ENCODE measurements at regions not wholly inside any gene's neighbourhood (a gene's known extent, or its start where the extent isn't known, plus 50 kb on each side); places are given as distances from the start of the nearest gene placed in this dataset.

GRCh38 chr12:65634626-65635331 lies 189.5 kb upstream of the HMGA2 start:
- Mint-ChIP-seq H3K4me3 (no peak overlapping the region), H3K9me3 (no peaks in the 10 kb centered on the region), H3K27ac (no peak overlapping the region), H3K4me1 (peaks cover 7% of the 10 kb centered on the region), H3K36me3 (no peaks in the 10 kb centered on the region), H3K27me3 (ENCODE audit: low read depth) (peaks cover 2% of the 10 kb centered on the region; the same call in 1 of the 2 replicates)
- DNase-seq (ENCODE audit: low spot score) (no peak), ATAC-seq (no peak)
- TF ChIP-seq MYBL2 (CRISPR knock-in tag; IDR thresholded peaks at IDR 0.05) = no peak
- TF ChIP-seq ZNF317 (CRISPR knock-in tag; IDR thresholded peaks at IDR 0.05; ENCODE audit: borderline replicate concordance, low read depth) = no peak
- TF ChIP-seq, protein P1, sequence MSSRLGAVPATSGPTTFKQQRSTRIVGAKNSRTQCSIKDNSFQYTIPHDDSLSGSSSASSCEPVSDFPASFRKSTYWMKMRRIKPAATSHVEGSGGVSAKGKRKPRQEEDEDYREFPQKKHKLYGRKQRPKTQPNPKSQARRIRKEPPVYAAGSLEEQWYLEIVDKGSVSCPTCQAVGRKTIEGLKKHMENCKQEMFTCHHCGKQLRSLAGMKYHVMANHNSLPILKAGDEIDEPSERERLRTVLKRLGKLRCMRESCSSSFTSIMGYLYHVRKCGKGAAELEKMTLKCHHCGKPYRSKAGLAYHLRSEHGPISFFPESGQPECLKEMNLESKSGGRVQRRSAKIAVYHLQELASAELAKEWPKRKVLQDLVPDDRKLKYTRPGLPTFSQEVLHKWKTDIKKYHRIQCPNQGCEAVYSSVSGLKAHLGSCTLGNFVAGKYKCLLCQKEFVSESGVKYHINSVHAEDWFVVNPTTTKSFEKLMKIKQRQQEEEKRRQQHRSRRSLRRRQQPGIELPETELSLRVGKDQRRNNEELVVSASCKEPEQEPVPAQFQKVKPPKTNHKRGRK (CRISPR knock-in tag; IDR thresholded peaks at IDR 0.05; ENCODE audit: borderline replicate concordance) = no peak
- TF ChIP-seq ZNF219 (CRISPR knock-in tag; IDR thresholded peaks at IDR 0.05; ENCODE audit: borderline replicate concordance) = no peak
- TF ChIP-seq ERG (CRISPR knock-in tag; IDR thresholded peaks at IDR 0.05) = no peak
- no peak for TF ChIP-seq ETV6 (CRISPR knock-in tag; IDR thresholded peaks at IDR 0.05)
- no peak for TF ChIP-seq NR2C2 (CRISPR knock-in tag; IDR thresholded peaks at IDR 0.05)
- TF ChIP-seq, protein P2, sequence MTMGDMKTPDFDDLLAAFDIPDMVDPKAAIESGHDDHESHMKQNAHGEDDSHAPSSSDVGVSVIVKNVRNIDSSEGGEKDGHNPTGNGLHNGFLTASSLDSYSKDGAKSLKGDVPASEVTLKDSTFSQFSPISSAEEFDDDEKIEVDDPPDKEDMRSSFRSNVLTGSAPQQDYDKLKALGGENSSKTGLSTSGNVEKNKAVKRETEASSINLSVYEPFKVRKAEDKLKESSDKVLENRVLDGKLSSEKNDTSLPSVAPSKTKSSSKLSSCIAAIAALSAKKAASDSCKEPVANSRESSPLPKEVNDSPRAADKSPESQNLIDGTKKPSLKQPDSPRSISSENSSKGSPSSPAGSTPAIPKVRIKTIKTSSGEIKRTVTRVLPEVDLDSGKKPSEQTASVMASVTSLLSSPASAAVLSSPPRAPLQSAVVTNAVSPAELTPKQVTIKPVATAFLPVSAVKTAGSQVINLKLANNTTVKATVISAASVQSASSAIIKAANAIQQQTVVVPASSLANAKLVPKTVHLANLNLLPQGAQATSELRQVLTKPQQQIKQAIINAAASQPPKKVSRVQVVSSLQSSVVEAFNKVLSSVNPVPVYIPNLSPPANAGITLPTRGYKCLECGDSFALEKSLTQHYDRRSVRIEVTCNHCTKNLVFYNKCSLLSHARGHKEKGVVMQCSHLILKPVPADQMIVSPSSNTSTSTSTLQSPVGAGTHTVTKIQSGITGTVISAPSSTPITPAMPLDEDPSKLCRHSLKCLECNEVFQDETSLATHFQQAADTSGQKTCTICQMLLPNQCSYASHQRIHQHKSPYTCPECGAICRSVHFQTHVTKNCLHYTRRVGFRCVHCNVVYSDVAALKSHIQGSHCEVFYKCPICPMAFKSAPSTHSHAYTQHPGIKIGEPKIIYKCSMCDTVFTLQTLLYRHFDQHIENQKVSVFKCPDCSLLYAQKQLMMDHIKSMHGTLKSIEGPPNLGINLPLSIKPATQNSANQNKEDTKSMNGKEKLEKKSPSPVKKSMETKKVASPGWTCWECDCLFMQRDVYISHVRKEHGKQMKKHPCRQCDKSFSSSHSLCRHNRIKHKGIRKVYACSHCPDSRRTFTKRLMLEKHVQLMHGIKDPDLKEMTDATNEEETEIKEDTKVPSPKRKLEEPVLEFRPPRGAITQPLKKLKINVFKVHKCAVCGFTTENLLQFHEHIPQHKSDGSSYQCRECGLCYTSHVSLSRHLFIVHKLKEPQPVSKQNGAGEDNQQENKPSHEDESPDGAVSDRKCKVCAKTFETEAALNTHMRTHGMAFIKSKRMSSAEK (CRISPR knock-in tag; IDR thresholded peaks at IDR 0.05; ENCODE audit: borderline replicate concordance) = no peak
- TF ChIP-seq HMGXB4 (CRISPR knock-in tag; IDR thresholded peaks at IDR 0.05) = no peak
- TF ChIP-seq, protein P3, sequence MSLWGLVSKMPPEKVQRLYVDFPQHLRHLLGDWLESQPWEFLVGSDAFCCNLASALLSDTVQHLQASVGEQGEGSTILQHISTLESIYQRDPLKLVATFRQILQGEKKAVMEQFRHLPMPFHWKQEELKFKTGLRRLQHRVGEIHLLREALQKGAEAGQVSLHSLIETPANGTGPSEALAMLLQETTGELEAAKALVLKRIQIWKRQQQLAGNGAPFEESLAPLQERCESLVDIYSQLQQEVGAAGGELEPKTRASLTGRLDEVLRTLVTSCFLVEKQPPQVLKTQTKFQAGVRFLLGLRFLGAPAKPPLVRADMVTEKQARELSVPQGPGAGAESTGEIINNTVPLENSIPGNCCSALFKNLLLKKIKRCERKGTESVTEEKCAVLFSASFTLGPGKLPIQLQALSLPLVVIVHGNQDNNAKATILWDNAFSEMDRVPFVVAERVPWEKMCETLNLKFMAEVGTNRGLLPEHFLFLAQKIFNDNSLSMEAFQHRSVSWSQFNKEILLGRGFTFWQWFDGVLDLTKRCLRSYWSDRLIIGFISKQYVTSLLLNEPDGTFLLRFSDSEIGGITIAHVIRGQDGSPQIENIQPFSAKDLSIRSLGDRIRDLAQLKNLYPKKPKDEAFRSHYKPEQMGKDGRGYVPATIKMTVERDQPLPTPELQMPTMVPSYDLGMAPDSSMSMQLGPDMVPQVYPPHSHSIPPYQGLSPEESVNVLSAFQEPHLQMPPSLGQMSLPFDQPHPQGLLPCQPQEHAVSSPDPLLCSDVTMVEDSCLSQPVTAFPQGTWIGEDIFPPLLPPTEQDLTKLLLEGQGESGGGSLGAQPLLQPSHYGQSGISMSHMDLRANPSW (CRISPR knock-in tag; conservative IDR thresholded peaks at IDR 0.05; ENCODE audit: low read depth) = no peak
- no peak for TF ChIP-seq ZNF138 (CRISPR knock-in tag; conservative IDR thresholded peaks at IDR 0.05)
- TF ChIP-seq IRF2 (CRISPR knock-in tag; IDR thresholded peaks at IDR 0.05; ENCODE audit: borderline replicate concordance, low read depth) = no peak
- TF ChIP-seq, protein P4, sequence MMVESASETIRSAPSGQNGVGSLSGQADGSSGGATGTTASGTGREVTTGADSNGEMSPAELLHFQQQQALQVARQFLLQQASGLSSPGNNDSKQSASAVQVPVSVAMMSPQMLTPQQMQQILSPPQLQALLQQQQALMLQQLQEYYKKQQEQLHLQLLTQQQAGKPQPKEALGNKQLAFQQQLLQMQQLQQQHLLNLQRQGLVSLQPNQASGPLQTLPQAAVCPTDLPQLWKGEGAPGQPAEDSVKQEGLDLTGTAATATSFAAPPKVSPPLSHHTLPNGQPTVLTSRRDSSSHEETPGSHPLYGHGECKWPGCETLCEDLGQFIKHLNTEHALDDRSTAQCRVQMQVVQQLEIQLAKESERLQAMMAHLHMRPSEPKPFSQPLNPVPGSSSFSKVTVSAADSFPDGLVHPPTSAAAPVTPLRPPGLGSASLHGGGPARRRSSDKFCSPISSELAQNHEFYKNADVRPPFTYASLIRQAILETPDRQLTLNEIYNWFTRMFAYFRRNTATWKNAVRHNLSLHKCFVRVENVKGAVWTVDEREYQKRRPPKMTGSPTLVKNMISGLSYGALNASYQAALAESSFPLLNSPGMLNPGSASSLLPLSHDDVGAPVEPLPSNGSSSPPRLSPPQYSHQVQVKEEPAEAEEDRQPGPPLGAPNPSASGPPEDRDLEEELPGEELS (CRISPR knock-in tag; IDR thresholded peaks at IDR 0.05) = no peak
- TF ChIP-seq PRRX2 (CRISPR knock-in tag; IDR thresholded peaks at IDR 0.05) = no peak
- TF ChIP-seq E2F4 (CRISPR knock-in tag; IDR thresholded peaks at IDR 0.05; ENCODE audit: borderline replicate concordance, low read depth) = no peak
- TF ChIP-seq, protein P5, sequence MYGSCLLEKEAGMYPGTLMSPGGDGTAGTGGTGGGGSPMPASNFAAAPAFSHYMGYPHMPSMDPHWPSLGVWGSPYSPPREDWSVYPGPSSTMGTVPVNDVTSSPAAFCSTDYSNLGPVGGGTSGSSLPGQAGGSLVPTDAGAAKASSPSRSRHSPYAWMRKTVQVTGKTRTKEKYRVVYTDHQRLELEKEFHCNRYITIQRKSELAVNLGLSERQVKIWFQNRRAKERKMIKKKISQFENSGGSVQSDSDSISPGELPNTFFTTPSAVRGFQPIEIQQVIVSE (CRISPR knock-in tag; IDR thresholded peaks at IDR 0.05; ENCODE audit: borderline replicate concordance) = no peak
- CTCF ChIA-PET = no interaction called here
- POLR2A ChIA-PET = no interaction called here
